DOHH2 (cell line): ENCODE measurements at regions not wholly inside any gene's neighbourhood (a gene's known extent, or its start where the extent isn't known, plus 50 kb on each side); places are given as distances from the start of the nearest gene placed in this dataset.

Experiments used
- H3F3A ChIP-seq: fragments of 200-600 bp; sonication (generic), shearing (Covaris generic); 2 replicates; pipeline ENCODE4 v1.6.0; 2016; ENCODE audit warnings: antibody characterized with exemption, mild to moderate bottlenecking; ENCODE audit not compliant: control insufficient read depth, insufficient read depth
- H3K27ac ChIP-seq: fragments of 200-600 bp; sonication (generic); 2 replicates; pipeline ENCODE4 v1.5.1; 2014; ENCODE audit warnings: low read depth, mild to moderate bottlenecking, low read length, moderate library complexity
- H3K27me3 ChIP-seq: fragments of 200-600 bp; sonication (generic); 2 replicates; pipeline ENCODE4 v1.6.1; 2014; ENCODE audit warnings: mild to moderate bottlenecking, low read length, mixed read lengths; ENCODE audit not compliant: control insufficient read depth
- H3K36me3 ChIP-seq: fragments of 200-600 bp; sonication (generic); 2 replicates; pipeline ENCODE4 v1.6.1; 2014; ENCODE audit warnings: mild to moderate bottlenecking, low read length, moderate library complexity, mixed read lengths; ENCODE audit not compliant: control insufficient read depth
- H3K4me1 ChIP-seq: fragments of 200-600 bp; sonication (generic); 2 replicates; pipeline ENCODE4 v1.6.1; 2014; ENCODE audit warnings: mild to moderate bottlenecking, low read length, mixed read lengths; ENCODE audit not compliant: control insufficient read depth
- H3K4me2 ChIP-seq: fragments of 200-600 bp; sonication (generic); 2 replicates; pipeline ENCODE4 v1.6.0; 2014; ENCODE audit warnings: mild to moderate bottlenecking, low read length, moderate library complexity
- H3K4me3 ChIP-seq: fragments of 200-600 bp; sonication (generic); 2 replicates; pipeline ENCODE4 v1.5.1; 2014; ENCODE audit warnings: mild to moderate bottlenecking, low read length, mixed read lengths
- H3K79me2 ChIP-seq: fragments of 200-600 bp; sonication (generic); 2 replicates; pipeline ENCODE4 v1.6.1; 2014; ENCODE audit warnings: mild to moderate bottlenecking, low read length, mixed read lengths; ENCODE audit not compliant: control insufficient read depth
- H3K9me2 ChIP-seq: fragments of 200-600 bp; sonication (generic); replicated peaks from 2 replicates; pipeline ENCODE4 v1.6.1; 2014; ENCODE audit warnings: mild to moderate bottlenecking, low read length, mixed read lengths; ENCODE audit not compliant: control insufficient read depth
- H3K9me3 ChIP-seq: fragments of 200-600 bp; sonication (generic); 2 replicates; pipeline ENCODE4 v1.6.1; 2014; ENCODE audit warnings: antibody characterized with exemption, low read length, mixed read lengths; ENCODE audit not compliant: control insufficient read depth, insufficient read depth
- H4K20me1 ChIP-seq: fragments of 200-600 bp; sonication (generic); 2 replicates; pipeline ENCODE4 v1.6.0; 2014; ENCODE audit warnings: low read depth, mild to moderate bottlenecking, antibody characterized with exemption, low read length, moderate library complexity; ENCODE audit not compliant: control insufficient read depth, insufficient read depth
- CTCF ChIP-seq: fragments of 200-600 bp; sonication (generic); IDR thresholded peaks from one replicate; pipeline ENCODE4 v1.5.1; 2014; ENCODE audit warnings: antibody characterized with exemption, mild to moderate bottlenecking, low read depth, low read length; ENCODE audit not compliant: poor library complexity, severe bottlenecking
- EZH2phosphoT487 ChIP-seq: fragments of 200-600 bp; sonication (generic); IDR thresholded peaks from 2 replicates; pipeline ENCODE4 v1.6.1; 2017; ENCODE audit warnings: borderline replicate concordance, mild to moderate bottlenecking, antibody characterized with exemption, low read length, moderate library complexity, mixed read lengths

- H3K4me2 ChIP-seq, result no peak overlapping the region
- no peak overlapping the region for H3K27ac ChIP-seq
- no peaks in the 10 kb centered on the region for H3K9me3 ChIP-seq
- no peaks in the 10 kb centered on the region for H3K9me2 ChIP-seq
- no peaks in the 10 kb centered on the region for H3K4me1 ChIP-seq
- H3K4me3 ChIP-seq, result no peak overlapping the region
- H3K27me3 ChIP-seq, result no peaks in the 10 kb centered on the region
- TF ChIP-seq EZH2phosphoT487, result no peak
- TF ChIP-seq CTCF, result no peak
- no peaks in the 10 kb centered on the region for H3K36me3 ChIP-seq
- no peaks in the 10 kb centered on the region for H3F3A ChIP-seq
- no peaks in the 10 kb centered on the region for H3K79me2 ChIP-seq
- H4K20me1 ChIP-seq, result no peaks in the 10 kb centered on the region
Measured at GRCh38 chr6:113120224-113120581, 736.9 kb upstream of the MARCKS start.

- Histone ChIP-seq H3K36me3 (no peaks in the 10 kb centered on the region), H4K20me1 (no peaks in the 10 kb centered on the region), H3K27ac (no peak overlapping the region), H3K9me2 (no peaks in the 10 kb centered on the region), H3K4me1 (no peaks in the 10 kb centered on the region), H3F3A (no peaks in the 10 kb centered on the region), H3K27me3 (no peaks in the 10 kb centered on the region), H3K4me2 (no peak overlapping the region), H3K9me3 (no peaks in the 10 kb centered on the region), H3K79me2 (no peaks in the 10 kb centered on the region), H3K4me3 (no peak overlapping the region)
- no peak for TF ChIP-seq CTCF
- no peak for TF ChIP-seq EZH2phosphoT487
Measured at GRCh38 chr6:113120582-113121285, 736.4 kb upstream of the MARCKS start.

GRCh38 chr6:113121571-113121970 is 735.6 kb upstream of the MARCKS start:
- Histone ChIP-seq H3K9me2 (no peaks in the 10 kb centered on the region), H3K36me3 (no peaks in the 10 kb centered on the region), H4K20me1 (no peaks in the 10 kb centered on the region), H3K27ac (no peak overlapping the region), H3K9me3 (no peaks in the 10 kb centered on the region), H3K79me2 (no peaks in the 10 kb centered on the region), H3K27me3 (no peaks in the 10 kb centered on the region), H3K4me3 (no peak overlapping the region), H3F3A (no peaks in the 10 kb centered on the region), H3K4me2 (no peak overlapping the region), H3K4me1 (no peaks in the 10 kb centered on the region)
- TF ChIP-seq CTCF (no peak), EZH2phosphoT487 (no peak)
